GM19023 (cell line): ENCODE measurements at regions not wholly inside any gene's neighbourhood (a gene's known extent, or its start where the extent isn't known, plus 50 kb on each side); places are given as distances from the start of the nearest gene placed in this dataset.
"Not testable (repeated sequence)": the region's sequence is repeated elsewhere in the genome, so short reads cannot be mapped to it uniquely, and the experiment has no call there.

ENCODE experiments used
- ATAC-seq: cut with Tn5 transposase; IDR thresholded peaks from one replicate; pipeline ENCODE4 v1.9.1; 2021; ENCODE audit warnings: mild to moderate bottlenecking, moderate library complexity; ENCODE audit not compliant: unreplicated experiment

GRCh38 chr5:98030273-98030672, 743.2 kb upstream of the RGMB start:
- not testable (repeated sequence) for ATAC-seq

GRCh38 chr5:98031036-98031435, 742.4 kb upstream of the RGMB start:
- ATAC-seq = not testable (repeated sequence)

GRCh38 chr5:98031496-98031895, 742.0 kb upstream of the RGMB start:
- ATAC-seq = no peak

- ATAC-seq = no peak
These were observed 741.5 kb upstream of the RGMB start for GRCh38 chr5:98031926-98032325.

- ATAC-seq = no peak
These were observed 731.8 kb upstream of the RGMB start for GRCh38 chr5:98041661-98042060.

GRCh38 chr5:98042521-98042920, 730.9 kb upstream of the RGMB start:
- ATAC-seq = no peak

GRCh38 chr5:98042961-98043360, 730.5 kb upstream of the RGMB start:
- ATAC-seq = no peak

GRCh38 chr5:98050583-98050982, 722.9 kb upstream of the RGMB start:
- no peak for ATAC-seq

GRCh38 chr5:98053170-98053569, 720.3 kb upstream of the RGMB start:
- ATAC-seq = no peak

GRCh38 chr5:98060148-98060547, 713.3 kb upstream of the RGMB start:
- ATAC-seq = no peak

- ATAC-seq = no peak
These were observed 709.3 kb upstream of the RGMB start for GRCh38 chr5:98064118-98064685.

- ATAC-seq = no peak
These were observed 708.1 kb upstream of the RGMB start for GRCh38 chr5:98065261-98065909.

- ATAC-seq = no peak
These were observed 706.6 kb upstream of the RGMB start for GRCh38 chr5:98066910-98067309.

- ATAC-seq = peak; percentile 62
These were observed 703.5 kb upstream of the RGMB start for GRCh38 chr5:98069876-98070512.

- no peak for ATAC-seq
These were observed 700.5 kb upstream of the RGMB start for GRCh38 chr5:98072921-98073320.

GRCh38 chr5:98076501-98076900, 697.0 kb upstream of the RGMB start:
- ATAC-seq = no peak

GRCh38 chr5:98085593-98085992, 687.9 kb upstream of the RGMB start:
- ATAC-seq = no peak

GRCh38 chr5:98095072-98095471, 678.4 kb upstream of the RGMB start:
- no peak for ATAC-seq

GRCh38 chr5:98096155-98096554, 677.3 kb upstream of the RGMB start:
- no peak for ATAC-seq

GRCh38 chr5:98099448-98100105, 673.9 kb upstream of the RGMB start:
- no peak for ATAC-seq

- ATAC-seq = no peak
These were observed 672.3 kb upstream of the RGMB start for GRCh38 chr5:98101131-98101530.

GRCh38 chr5:98102936-98103335, 670.5 kb upstream of the RGMB start:
- ATAC-seq = no peak
